Endothelial cell of hepatic sinusoid (primary cell): ENCODE measurements at regions not wholly inside any gene's neighbourhood (a gene's known extent, or its start where the extent isn't known, plus 50 kb on each side); places are given as distances from the start of the nearest gene placed in this dataset.

Experiments
- in situ Hi-C: cut with HindIII; loops from 2 replicates; pipeline ENCODE4 v1.10.0; 2017; ENCODE audit warnings: low sequenced_read_pairs

GRCh38 chr22:47716890-47717615, 954.6 kb downstream of the TBC1D22A start:
- in situ Hi-C loops = loop anchor here (5.0 kb wide), 1 partner anchor 40 kb away; no protein-coding TSS in a partner anchor

- in situ Hi-C loops = loop anchor here (5.0 kb wide), 1 partner anchor 39 kb away; no protein-coding TSS in a partner anchor
These were observed 953.6 kb downstream of the TBC1D22A start for GRCh38 chr22:47715866-47716578.

- in situ Hi-C loops = no loop called here
These were observed 951.5 kb downstream of the TBC1D22A start for GRCh38 chr22:47713941-47714340.

GRCh38 chr22:47710135-47710534, 947.7 kb downstream of the TBC1D22A start:
- in situ Hi-C loops = no loop called here

- in situ Hi-C loops = no loop called here
These were observed 942.9 kb downstream of the TBC1D22A start for GRCh38 chr22:47705350-47705749.

GRCh38 chr22:47698906-47699305, 936.5 kb downstream of the TBC1D22A start:
- in situ Hi-C loops = no loop called here

GRCh38 chr22:47697861-47698260, 935.4 kb downstream of the TBC1D22A start:
- in situ Hi-C loops = no loop called here

GRCh38 chr22:47696776-47697175, 934.3 kb downstream of the TBC1D22A start:
- in situ Hi-C loops = no loop called here

- in situ Hi-C loops = no loop called here
These were observed 932.7 kb downstream of the TBC1D22A start for GRCh38 chr22:47695176-47695575.

GRCh38 chr22:47694536-47695130, 932.2 kb downstream of the TBC1D22A start:
- in situ Hi-C loops = no loop called here

GRCh38 chr22:47693606-47694005, 931.2 kb downstream of the TBC1D22A start:
- in situ Hi-C loops = no loop called here

- in situ Hi-C loops = no loop called here
These were observed 930.4 kb downstream of the TBC1D22A start for GRCh38 chr22:47692811-47693210.

- in situ Hi-C loops = no loop called here
These were observed 928.9 kb downstream of the TBC1D22A start for GRCh38 chr22:47691152-47691895.

GRCh38 chr22:47690586-47690985, 928.1 kb downstream of the TBC1D22A start:
- in situ Hi-C loops = no loop called here

- in situ Hi-C loops = no loop called here
These were observed 927.7 kb downstream of the TBC1D22A start for GRCh38 chr22:47690166-47690565.

GRCh38 chr22:47687776-47688175, 925.3 kb downstream of the TBC1D22A start:
- in situ Hi-C loops = no loop called here

GRCh38 chr22:47687346-47687655, 924.9 kb downstream of the TBC1D22A start:
- in situ Hi-C loops = no loop called here

- in situ Hi-C loops = no loop called here
These were observed 924.3 kb downstream of the TBC1D22A start for GRCh38 chr22:47686594-47687345.

- in situ Hi-C loops = no loop called here
These were observed 919.1 kb downstream of the TBC1D22A start for GRCh38 chr22:47681411-47682165.
